Erythroblast (primary cell): ENCODE measurements at regions not wholly inside any gene's neighbourhood (a gene's known extent, or its start where the extent isn't known, plus 50 kb on each side); places are given as distances from the start of the nearest gene placed in this dataset.

Source experiments
- GATA1 ChIP-seq: IDR thresholded peaks from 2 replicates; pipeline ENCODE4 v1.6.1; 2011; ENCODE audit warnings: low read depth, mild to moderate bottlenecking, control low read depth, low read length, moderate library complexity
- POLR2A ChIP-seq: IDR thresholded peaks from 2 replicates; pipeline ENCODE4 v1.6.1; 2011; ENCODE audit warnings: mild to moderate bottlenecking, low read length

GRCh38 chr18:41747723-41748242 lies 207.3 kb upstream of the PIK3C3 start:
- TF ChIP-seq POLR2A (no peak), GATA1 (no peak)
